Fibroblast of skin of left biceps (primary cell): ENCODE measurements at regions not wholly inside any gene's neighbourhood (a gene's known extent, or its start where the extent isn't known, plus 50 kb on each side); places are given as distances from the start of the nearest gene placed in this dataset.

Experiments used
- DNase-seq, 2 experiments: peaks; one replicate each; pipeline ENCODE4 v3.0.0-alpha.2; 2013; ENCODE audit warnings: low read depth in 2 of 2

GRCh38 chr18:76572518-76573247 is 77.6 kb upstream of the ZNF516 start:
- no peak for DNase-seq

- no peak for DNase-seq
These were observed 76.6 kb upstream of the ZNF516 start for GRCh38 chr18:76571689-76572088.

- no peak for DNase-seq
These were observed 75.8 kb upstream of the ZNF516 start for GRCh38 chr18:76570856-76571255.

- no peak for DNase-seq
These were observed 74.8 kb upstream of the ZNF516 start for GRCh38 chr18:76569644-76570419.

- no peak for DNase-seq
These were observed 73.7 kb upstream of the ZNF516 start for GRCh38 chr18:76568731-76569130.

GRCh38 chr18:76567835-76568445 is 72.9 kb upstream of the ZNF516 start:
- DNase-seq: no peak

- DNase-seq: no peak
These were observed 71.9 kb upstream of the ZNF516 start for GRCh38 chr18:76566987-76567386.

- DNase-seq: peak; percentile 93
These were observed 70.5 kb upstream of the ZNF516 start for GRCh38 chr18:76565238-76566173.

GRCh38 chr18:76564655-76565237 is 69.7 kb upstream of the ZNF516 start:
- no peak for DNase-seq

- peak; percentile 48 to 52 for DNase-seq
These were observed 69.1 kb upstream of the ZNF516 start for GRCh38 chr18:76564117-76564516.

GRCh38 chr18:76562286-76563122 is 67.5 kb upstream of the ZNF516 start:
- no peak for DNase-seq

- DNase-seq: no peak
These were observed 64.0 kb upstream of the ZNF516 start for GRCh38 chr18:76558881-76559667.

GRCh38 chr18:76557026-76557575 is 62.1 kb upstream of the ZNF516 start:
- DNase-seq: no peak

GRCh38 chr18:76554547-76555222 is 59.6 kb upstream of the ZNF516 start:
- DNase-seq: no peak

GRCh38 chr18:76553715-76554546 is 58.9 kb upstream of the ZNF516 start:
- peak; percentile 16 to 24 for DNase-seq

GRCh38 chr18:76548541-76548940 is 53.5 kb upstream of the ZNF516 start:
- DNase-seq: no peak

GRCh38 chr18:76547296-76547695 is 52.3 kb upstream of the ZNF516 start:
- DNase-seq: no peak

- no peak for DNase-seq
These were observed 51.4 kb upstream of the ZNF516 start for GRCh38 chr18:76546436-76546835.
